ENCODE measurements at regions not wholly inside any gene's neighbourhood (a gene's known extent, or its start where the extent isn't known, plus 50 kb on each side); places are given as distances from the start of the nearest gene placed in this dataset.

GRCh38 chr9:129398961-129399633 lies 221.0 kb upstream of the IER5L start:
- no peaks in the 10 kb centered on the region for H3K27me3 Mint-ChIP-seq (ENCODE audit: low read depth)
- H3K27ac Mint-ChIP-seq (ENCODE audit: unreplicated experiment): no peak overlapping the region
- peaks cover 6% of the 10 kb centered on the region for H3K4me1 Mint-ChIP-seq (ENCODE audit: low read depth)
- TF ChIP-seq, protein P1, sequence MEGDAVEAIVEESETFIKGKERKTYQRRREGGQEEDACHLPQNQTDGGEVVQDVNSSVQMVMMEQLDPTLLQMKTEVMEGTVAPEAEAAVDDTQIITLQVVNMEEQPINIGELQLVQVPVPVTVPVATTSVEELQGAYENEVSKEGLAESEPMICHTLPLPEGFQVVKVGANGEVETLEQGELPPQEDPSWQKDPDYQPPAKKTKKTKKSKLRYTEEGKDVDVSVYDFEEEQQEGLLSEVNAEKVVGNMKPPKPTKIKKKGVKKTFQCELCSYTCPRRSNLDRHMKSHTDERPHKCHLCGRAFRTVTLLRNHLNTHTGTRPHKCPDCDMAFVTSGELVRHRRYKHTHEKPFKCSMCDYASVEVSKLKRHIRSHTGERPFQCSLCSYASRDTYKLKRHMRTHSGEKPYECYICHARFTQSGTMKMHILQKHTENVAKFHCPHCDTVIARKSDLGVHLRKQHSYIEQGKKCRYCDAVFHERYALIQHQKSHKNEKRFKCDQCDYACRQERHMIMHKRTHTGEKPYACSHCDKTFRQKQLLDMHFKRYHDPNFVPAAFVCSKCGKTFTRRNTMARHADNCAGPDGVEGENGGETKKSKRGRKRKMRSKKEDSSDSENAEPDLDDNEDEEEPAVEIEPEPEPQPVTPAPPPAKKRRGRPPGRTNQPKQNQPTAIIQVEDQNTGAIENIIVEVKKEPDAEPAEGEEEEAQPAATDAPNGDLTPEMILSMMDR (IDR thresholded peaks at IDR 0.05): no peak
- H3K9me3 Mint-ChIP-seq (ENCODE audit: low read depth): no peaks in the 10 kb centered on the region
- no peak overlapping the region for H3K4me3 Mint-ChIP-seq (ENCODE audit: unreplicated experiment)
- peak; percentile 61 for DNase-seq (ENCODE audit: low spot score)
- H3K36me3 Mint-ChIP-seq (ENCODE audit: low read depth): no peaks in the 10 kb centered on the region

GRCh38 chr9:129398101-129398960 lies 220.3 kb upstream of the IER5L start:
- H3K4me1 Mint-ChIP-seq (ENCODE audit: low read depth): peaks cover 6% of the 10 kb centered on the region
- no peak overlapping the region for H3K4me3 Mint-ChIP-seq (ENCODE audit: unreplicated experiment)
- no peaks in the 10 kb centered on the region for H3K27me3 Mint-ChIP-seq (ENCODE audit: low read depth)
- TF ChIP-seq, protein P1 (IDR thresholded peaks at IDR 0.05): no peak
- no peak overlapping the region for H3K27ac Mint-ChIP-seq (ENCODE audit: unreplicated experiment)
- peak; percentile 62 for DNase-seq (ENCODE audit: low spot score)
- H3K9me3 Mint-ChIP-seq (ENCODE audit: low read depth): no peaks in the 10 kb centered on the region
- H3K36me3 Mint-ChIP-seq (ENCODE audit: low read depth): no peaks in the 10 kb centered on the region

DNA sequence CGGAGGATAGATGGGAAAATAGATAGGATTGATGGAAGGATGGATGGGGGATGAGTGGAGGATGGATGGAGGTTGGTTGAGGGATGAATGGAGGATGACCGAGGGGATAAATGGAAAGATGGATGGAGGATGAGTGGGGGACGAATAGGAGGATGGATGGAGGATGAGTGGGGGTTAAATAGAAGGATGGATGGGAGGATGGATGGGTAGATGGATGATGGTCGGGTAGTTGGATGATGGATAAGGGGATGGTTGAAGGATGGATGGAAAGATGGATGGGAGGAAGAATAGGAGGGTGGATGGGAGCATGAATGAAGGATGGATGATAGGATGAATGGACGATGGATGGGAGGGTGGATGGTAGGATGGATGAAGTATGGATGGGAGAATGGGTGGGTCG lies 219.3 kb upstream of the IER5L start:
- H3K36me3 Mint-ChIP-seq (ENCODE audit: low read depth): no peaks in the 10 kb centered on the region
- H3K27me3 Mint-ChIP-seq (ENCODE audit: low read depth): no peaks in the 10 kb centered on the region
- no peak overlapping the region for H3K4me3 Mint-ChIP-seq (ENCODE audit: unreplicated experiment)
- no peak overlapping the region for H3K27ac Mint-ChIP-seq (ENCODE audit: unreplicated experiment)
- peaks cover 2% of the 10 kb centered on the region for H3K4me1 Mint-ChIP-seq (ENCODE audit: low read depth)
- no peaks in the 10 kb centered on the region for H3K9me3 Mint-ChIP-seq (ENCODE audit: low read depth)
- TF ChIP-seq, protein P1 (IDR thresholded peaks at IDR 0.05): no peak
- no peak for DNase-seq (ENCODE audit: low spot score)

DNA sequence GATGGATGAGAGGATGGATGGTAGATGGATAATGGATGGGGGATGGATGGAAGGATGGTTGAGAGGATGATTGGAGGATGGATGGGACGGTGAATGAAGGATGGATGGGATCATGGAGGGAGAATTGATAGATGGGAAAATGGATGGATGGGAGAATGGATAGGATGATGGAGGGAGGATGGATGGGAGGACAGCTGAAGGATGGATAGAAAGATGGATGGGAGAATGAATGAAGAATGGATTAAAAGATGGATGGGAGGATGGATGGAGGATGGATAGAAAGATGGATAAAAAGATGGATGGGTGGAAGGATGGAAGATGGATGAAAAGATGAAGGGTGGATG lies 218.3 kb upstream of the IER5L start:
- Mint-ChIP-seq H3K27me3 (ENCODE audit: low read depth) (no peaks in the 10 kb centered on the region), H3K27ac (ENCODE audit: unreplicated experiment) (no peak overlapping the region), H3K9me3 (ENCODE audit: low read depth) (no peaks in the 10 kb centered on the region), H3K4me1 (ENCODE audit: low read depth) (no peaks in the 10 kb centered on the region), H3K36me3 (ENCODE audit: low read depth) (no peaks in the 10 kb centered on the region), H3K4me3 (ENCODE audit: unreplicated experiment) (no peak overlapping the region)
- TF ChIP-seq, protein P1 (IDR thresholded peaks at IDR 0.05): no peak
- DNase-seq (ENCODE audit: low spot score): no peak

GRCh38 chr9:129395633-129396364 lies 217.7 kb upstream of the IER5L start:
- Mint-ChIP-seq H3K27ac (ENCODE audit: unreplicated experiment) (no peak overlapping the region), H3K36me3 (ENCODE audit: low read depth) (no peaks in the 10 kb centered on the region), H3K4me1 (ENCODE audit: low read depth) (no peaks in the 10 kb centered on the region), H3K27me3 (ENCODE audit: low read depth) (no peaks in the 10 kb centered on the region), H3K4me3 (ENCODE audit: unreplicated experiment) (no peak overlapping the region), H3K9me3 (ENCODE audit: low read depth) (no peaks in the 10 kb centered on the region)
- no peak for DNase-seq (ENCODE audit: low spot score)
- TF ChIP-seq, protein P1 (IDR thresholded peaks at IDR 0.05): no peak

All from chondrocyte (in vitro differentiated cells).